Astrocyte (in vitro differentiated cells and primary cell): ENCODE measurements at regions not wholly inside any gene's neighbourhood (a gene's known extent, or its start where the extent isn't known, plus 50 kb on each side); places are given as distances from the start of the nearest gene placed in this dataset.

Experiments used
- EZH2 ChIP-seq: IDR thresholded peaks from 2 replicates; pipeline ENCODE4 v1.6.1; 2012; ENCODE audit warnings: mild to moderate bottlenecking, low read length, inconsistent platforms; ENCODE audit not compliant: insufficient read depth
- TF ChIP-seq, protein P1 (sequence below): IDR thresholded peaks from 2 replicates; pipeline ENCODE4 v1.5.1; 2011; ENCODE audit warnings: low read depth, mild to moderate bottlenecking, inconsistent platforms, low read length, moderate library complexity; ENCODE audit not compliant: insufficient read depth

DNA sequence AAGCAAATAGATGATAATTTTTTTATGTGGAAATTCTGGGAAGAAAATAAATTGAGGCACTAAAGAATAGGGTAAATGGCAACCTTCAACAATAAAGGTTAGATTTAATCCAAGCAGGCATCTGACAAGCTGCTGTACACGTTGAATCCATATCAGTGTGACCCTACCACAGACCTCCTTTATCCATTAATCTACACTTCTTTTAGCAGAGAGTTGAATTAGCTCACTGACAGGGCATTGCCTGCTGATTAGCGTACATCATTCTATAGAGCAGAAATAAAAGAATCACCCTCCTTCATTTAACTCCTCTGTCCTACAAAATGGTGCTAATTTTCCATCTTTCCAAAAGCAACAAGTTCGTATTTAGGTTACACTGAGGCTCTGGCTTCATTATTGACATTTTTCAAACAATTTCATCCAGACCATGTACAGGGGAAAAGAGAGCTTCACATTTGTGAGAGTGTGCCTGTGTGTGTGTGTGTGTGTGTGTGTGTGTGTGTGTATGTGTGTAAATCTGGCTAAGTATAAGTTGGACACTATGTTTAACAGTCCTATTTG is 356.0 kb downstream of the TFEC start:
- TF ChIP-seq, protein P1, sequence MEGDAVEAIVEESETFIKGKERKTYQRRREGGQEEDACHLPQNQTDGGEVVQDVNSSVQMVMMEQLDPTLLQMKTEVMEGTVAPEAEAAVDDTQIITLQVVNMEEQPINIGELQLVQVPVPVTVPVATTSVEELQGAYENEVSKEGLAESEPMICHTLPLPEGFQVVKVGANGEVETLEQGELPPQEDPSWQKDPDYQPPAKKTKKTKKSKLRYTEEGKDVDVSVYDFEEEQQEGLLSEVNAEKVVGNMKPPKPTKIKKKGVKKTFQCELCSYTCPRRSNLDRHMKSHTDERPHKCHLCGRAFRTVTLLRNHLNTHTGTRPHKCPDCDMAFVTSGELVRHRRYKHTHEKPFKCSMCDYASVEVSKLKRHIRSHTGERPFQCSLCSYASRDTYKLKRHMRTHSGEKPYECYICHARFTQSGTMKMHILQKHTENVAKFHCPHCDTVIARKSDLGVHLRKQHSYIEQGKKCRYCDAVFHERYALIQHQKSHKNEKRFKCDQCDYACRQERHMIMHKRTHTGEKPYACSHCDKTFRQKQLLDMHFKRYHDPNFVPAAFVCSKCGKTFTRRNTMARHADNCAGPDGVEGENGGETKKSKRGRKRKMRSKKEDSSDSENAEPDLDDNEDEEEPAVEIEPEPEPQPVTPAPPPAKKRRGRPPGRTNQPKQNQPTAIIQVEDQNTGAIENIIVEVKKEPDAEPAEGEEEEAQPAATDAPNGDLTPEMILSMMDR: no peak
- TF ChIP-seq EZH2: no peak
